Midbrain (tissue), 1 donor: ENCODE measurements at regions not wholly inside any gene's neighbourhood (a gene's known extent, or its start where the extent isn't known, plus 50 kb on each side); places are given as distances from the start of the nearest gene placed in this dataset.

Source experiments
- DNase-seq: peaks from one replicate; lab custom pipeline; 2025; lab: John Stamatoyannopoulos, UW

DNA sequence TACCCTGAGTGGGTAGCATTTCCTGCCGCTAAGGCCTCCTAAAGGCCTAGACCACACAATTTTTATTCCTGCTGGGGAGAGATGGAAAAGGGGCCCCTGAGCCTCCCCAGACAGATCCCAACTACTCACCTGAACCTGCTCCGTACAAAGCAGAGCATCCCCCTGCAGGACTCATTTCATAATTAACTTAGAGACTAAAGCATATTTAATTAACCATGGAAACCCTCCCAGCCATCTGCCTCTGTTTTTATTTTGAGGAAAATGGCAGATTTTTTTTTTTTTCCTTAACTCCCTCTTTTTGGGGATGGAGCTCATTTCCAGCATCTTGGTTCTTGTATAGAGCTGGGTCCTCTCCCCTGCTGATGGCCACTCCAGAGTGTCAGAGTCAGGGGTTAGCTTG lies 96.5 kb upstream of the CRHR1 start:
- DNase-seq = no peak

DNA sequence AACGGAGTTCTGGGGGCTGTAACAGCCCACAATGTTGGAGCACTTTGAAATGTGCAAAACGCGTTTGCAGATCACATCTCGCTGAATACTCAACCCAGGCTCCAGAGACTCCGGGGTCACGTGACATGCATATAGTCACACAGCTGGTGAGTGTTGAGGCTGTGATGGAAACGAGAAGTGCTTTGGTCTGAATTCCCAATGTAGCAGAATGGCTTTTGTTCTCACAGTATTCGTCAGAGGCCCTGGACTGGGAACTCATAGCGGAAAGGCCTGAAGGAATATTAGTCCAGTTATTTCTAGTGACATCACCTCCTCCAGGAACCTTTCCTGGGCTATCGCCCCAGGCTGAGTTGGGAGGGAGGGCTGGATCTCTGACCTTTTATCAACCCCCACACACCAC lies 95.8 kb upstream of the CRHR1 start:
- DNase-seq = no peak

DNA sequence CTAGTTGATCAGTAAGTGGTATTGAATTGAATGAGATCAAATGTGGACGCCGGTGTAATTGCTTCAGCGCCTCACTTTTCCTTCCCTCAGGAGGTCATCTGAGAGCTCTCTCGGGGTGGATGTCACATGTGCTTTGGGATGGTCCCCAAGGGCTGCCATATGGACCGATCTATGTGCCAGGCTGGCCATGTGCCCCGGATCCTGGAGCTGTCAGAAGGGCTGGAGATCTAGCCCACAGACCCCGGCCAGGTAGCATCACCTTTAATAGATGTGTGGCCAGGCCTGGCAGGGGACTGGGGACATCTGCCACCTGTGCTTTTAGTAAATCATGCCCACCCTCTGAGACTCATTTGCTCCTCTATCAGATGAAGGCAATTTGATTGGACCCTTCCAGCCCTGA lies 95.3 kb upstream of the CRHR1 start:
- no peak for DNase-seq

DNA sequence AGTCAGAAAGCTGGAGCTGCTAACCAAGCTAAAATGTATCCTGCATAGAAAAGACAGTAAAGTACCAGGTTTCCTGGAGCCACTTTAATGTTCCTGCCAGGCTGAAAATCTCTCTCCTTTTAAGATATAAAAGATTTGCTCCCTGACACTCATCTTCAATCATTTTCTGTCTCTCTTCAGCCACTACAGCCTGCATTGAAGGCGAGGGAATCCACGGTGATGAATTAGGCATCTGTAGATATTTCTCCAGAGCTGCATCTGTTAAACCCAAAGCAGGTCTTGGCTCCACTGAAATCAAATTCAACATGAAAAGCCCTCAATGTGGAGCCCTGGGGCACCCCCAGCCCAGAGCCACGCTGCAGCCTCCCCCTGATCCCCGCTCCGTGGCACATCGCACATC lies 94.7 kb upstream of the CRHR1 start:
- no peak for DNase-seq

DNA sequence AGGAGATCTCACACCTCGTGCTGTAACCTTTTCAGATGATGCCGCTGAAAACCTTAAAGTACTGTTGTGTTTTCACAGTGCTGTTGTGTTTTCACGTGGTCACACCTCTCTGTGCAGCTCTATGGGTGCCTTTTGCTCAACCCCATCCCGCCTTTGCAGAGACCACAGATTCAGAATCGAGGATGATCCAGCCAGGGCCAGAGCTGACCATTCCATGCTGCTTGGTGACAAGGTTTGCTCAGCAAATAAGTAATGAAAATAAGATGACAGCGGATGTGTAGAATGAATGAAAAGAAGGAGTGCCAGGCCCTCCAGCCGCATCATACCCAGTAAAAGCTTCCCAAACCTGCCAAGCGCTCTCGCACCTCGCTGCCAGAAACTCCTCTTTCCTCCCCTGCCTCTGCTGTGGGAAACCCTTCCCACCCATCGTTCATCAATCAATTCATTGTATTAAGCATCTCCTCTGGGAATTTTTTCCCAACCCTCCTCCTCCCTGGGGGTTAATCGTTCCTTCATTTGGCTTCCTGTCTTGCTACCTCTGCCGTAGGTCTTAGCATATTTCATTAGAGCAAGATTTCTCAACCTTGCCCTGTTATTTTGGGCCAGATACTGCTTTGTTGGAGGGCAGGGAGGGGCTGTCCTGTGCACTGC lies 93.4 kb upstream of the CRHR1 start:
- DNase-seq = no peak

DNA sequence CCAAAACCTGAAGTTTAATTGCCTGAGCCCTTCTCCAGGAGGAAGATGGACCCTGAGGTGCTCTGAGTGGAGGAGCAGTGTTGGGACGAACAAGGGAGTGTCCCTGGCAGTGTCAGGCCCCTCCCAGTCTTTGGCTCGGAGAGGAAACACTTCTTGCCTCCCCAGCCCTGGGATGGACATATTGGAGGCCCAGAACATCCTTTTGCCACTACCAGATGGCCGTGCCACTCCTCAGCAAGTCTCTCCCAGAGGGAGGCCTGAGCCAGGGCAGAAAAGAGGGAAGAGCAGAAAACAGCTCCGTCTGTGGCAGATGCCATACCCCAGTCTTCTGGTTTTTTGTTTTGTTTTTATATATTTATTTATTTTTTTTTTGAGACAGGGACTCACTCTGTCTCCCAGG lies 91.5 kb upstream of the CRHR1 start:
- no peak for DNase-seq

DNA sequence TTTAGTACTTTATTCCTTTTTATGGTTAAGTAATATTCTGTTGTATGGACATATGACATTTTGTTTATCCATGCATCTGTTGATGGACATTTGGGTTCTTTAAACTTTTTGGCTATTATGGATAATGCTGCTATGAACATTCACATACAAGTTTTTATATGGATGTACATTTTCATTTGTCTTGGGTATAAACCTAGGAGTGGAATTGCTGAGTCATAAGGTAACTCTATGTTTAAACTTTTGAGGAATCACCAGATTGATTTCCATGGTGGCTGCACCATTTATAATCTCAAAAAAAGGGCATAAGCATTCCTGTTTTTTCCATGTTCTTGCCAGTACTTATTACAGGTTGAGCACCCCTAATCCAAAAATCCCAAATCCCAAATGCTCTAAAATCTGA lies 90.3 kb upstream of the CRHR1 start:
- no peak for DNase-seq

DNA sequence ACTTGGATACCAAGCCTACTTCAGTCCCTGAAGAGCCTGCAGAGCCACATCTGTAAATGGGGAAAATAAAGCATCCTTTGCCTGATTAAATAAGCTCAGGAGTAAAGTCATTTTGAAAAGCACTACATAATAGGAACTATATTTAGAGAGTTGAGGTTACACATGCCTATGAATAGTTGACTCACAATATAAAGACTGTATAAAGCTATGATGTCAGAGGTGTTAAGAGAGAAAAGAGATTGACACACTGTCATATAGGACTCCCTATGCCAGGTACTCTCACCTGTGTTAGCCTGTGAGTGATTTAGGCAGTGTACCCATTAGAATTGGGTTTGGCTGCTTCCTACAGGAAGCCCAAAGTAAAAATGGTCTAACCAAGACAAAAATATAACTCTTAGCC lies 87.7 kb upstream of the CRHR1 start:
- no peak for DNase-seq

DNA sequence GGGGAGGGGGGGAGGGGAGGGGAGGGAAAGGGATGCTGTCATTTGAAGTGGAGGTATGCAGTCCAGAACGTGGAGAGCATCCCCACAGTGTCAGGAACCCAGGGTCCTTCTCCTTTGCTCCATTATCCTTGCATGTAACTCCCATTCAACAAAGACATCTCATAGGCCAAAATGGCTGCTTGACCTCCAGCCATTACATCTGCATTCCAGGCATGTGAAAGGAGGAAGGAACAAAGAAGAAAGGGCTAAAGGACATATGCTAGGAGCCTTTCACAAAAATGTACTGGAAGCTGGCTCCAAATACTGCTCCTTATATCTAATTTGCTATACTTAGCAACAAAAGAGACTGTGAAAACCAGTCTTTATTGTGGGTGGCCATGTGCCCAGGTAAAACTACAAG lies 87.0 kb upstream of the CRHR1 start:
- no peak for DNase-seq

DNA sequence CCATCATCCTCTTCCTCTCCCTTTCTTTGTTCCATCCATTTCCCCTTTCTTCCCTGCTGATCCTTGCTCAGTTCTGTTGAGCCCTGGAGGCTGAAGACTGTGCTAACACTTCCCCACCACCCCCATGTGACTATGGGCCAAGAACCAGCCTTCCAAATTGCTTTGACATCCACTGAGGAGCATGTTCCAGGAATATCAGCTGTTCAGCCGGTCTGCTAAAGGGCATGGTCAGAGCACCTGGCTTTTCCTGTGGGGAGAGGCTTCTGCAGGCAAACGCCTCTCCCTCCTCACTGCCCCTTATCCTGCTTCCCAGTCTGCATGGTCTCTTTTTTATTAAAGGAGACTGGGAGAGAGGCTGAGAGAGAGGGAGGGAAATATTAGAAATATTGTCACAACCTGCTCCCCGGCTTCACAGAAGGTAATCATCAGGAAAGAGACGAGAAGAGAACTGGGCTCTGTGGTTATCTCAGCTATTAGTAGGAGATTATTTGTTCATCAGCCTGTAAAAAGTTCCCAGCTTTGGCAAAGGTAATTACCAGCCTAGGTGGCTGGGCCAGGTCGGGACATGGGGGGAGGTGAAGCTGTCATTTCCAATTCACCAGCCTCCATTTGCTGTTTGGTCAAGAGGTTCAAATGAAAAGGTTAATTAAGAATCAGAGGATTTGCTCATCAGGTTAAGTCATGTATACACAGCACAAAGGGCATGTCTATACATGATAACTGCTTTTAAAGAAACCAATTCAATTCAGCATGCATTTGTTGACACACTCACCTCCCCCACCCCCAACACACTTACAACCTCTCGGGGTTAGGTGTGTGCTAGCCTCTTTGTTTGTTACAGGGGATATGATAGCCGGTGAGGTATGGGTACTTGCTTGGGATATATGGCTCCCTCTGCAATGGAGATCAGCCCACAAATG lies 83.7 kb upstream of the CRHR1 start:
- no peak for DNase-seq

DNA sequence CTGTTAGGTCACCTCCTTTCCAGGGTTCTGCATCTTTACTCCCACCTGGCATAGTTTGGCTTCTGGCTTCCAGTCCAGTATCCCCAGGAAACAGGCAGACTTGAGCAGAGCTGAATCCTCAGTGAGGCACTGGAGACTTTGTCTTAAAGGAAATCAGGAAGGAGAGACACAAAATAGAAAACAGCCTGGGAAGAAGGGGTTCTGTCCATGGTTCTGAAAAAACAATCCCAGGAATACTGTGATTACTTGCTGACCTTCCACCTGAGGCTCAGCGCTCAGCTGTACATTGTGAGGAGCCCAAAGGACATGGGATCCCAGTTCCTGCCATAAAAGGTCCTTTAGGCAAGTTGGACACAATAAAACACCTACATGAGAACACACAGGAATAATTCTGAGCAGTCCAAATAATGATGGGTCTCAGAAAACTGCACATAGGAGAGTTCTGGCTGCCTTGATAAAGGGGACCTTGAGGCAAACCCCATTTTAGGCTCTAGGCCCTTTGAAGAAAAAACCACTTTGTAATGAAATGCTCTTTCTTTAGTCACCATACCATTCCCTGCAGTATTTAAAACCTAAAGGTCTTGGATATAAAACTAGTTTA lies 81.4 kb upstream of the CRHR1 start:
- DNase-seq = no peak

DNA sequence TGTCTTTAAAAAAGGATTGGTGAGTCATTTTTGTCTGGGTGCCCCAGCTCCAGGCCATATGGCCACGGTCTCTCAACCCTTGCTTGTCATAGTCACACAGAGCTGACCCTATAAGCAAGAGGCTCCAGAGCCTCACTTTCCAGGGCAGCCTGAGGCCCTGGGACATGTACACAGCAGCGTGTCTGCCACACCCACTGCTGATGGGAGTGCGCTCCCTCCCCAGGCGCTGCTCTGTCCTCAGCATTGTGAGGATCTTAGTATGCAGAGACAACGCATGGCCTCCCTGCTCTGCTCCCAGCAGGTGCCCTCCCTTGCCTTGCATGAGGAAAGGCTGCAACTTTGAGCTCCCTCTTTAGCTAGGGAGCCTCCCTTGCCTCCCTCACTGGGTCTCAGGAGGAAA lies 80.8 kb upstream of the CRHR1 start:
- DNase-seq = no peak

DNA sequence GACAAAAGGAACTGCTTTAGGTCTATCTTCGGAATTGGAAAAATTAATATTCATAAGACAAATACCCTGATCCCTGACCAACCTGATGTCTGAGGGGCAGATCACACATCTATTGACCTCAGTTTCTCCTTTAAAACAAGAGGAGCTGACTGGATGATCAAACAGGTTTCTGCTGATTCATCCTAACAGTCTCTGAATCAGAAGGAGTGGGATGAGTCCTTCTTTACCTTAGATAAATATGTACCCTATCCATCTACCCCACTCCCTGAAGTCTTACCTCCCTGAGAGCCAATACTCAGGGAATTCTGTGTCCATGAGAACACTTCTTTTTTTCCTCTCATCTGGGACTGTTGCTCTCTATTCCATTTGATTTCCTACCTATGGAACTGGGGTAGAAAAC lies 80.3 kb upstream of the CRHR1 start:
- DNase-seq = no peak

DNA sequence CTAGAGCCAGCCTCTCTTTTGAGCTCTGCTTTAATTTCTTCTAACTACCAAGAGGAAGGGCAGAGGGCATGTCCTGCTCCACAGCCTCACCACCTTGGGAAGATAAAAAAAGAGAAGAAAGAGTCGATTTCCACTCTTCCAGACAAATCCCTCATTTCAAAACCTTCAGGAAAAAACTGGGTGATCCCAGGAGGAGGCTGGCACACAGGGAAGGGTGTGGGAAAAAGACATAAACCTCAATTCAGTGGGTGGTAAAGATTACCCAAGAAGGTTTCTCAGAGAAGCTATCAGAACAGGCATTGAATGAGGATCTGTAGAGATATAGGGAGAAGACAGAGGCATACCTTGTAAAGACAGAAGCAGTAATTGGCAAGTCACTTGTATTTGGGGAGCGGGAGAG lies 79.9 kb upstream of the CRHR1 start:
- DNase-seq = no peak

DNA sequence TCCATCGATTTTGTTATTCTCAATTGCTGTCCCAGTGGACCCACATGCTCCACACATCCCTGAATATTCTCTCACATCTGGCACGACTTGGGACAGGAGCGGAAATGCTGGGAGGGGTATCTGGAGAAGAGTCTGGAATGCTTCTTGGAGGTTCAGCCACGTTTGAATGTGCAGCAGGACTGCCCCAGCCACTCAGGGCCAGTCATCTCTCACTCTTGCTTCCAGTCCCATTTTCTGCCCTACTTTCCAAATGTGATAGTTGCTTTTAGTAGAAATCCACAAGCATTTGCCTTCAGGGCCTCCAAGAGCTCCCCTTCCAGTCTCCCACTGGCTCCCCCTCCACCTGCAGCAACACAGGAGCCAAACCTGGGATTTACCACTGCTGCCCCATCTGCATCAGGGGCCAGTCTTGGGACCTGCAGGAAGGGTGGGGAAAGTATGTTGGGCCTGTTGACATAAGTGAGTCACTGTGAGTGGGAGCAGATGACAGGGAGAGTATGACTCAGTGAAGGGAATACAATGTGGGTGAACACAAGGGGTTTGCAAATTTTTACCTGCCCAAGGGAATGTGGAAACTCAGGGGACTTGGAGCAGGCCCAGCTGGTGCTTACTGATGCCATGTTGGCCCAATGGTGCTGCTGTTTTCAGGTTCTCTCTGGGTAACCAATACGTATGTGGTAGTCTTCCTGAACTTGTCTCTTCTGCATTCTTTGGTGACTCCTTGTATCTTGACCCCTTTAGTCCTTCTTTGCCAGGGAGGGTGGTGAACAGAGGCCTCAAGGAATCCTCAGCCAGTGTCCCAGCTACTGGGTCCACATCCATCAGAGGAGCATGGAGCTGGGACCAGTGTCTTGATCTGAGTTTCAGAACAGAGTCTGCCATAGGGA lies 78.8 kb upstream of the CRHR1 start:
- DNase-seq = no peak

DNA sequence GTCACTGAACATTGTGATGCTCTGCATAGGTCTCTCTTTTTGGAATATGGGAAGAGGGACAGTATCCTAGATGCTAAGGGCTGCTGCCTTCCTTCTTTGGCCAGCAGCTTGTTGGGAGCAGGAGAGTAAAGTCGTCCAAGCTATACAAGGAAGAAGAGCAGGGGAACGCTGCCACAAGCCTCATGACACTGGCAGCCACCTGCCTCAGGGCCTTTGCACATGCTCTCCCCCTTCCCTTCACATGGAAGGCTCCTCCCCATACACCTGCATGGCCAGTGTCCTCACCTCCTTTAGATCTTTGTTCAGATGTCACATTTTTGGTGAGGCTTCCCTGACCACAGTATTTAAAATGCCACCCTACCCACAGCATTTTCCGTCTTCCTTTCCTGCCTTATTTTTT lies 78.1 kb upstream of the CRHR1 start:
- DNase-seq = no peak

DNA sequence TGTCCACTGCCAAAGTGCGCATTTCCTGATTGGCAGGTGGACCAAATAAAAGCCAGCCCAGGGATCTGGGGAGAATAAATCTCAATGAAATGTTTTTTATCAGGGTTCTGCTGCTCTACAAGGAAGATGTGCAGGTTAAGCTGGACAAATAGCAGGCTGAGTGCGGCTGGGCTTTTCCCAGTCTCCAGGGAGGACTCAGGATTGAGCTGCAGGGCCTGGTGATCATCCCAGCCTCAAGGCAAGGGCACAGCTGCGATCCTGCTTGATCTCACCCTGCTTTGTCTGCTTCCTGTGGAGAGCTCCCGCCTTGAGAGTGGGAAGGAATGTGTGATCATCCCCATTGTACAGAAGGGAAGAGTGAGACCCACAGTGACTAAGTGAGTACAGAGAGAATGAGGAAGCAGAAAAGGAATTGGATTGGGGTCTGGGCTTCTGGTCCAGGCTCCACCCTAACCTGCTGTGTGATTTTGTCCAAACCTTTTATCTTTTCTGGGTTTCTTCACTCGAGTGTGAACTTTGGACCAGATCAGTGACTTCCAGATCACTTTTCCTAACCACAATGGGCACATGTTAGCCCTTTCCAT lies 75.3 kb upstream of the CRHR1 start:
- no peak for DNase-seq

DNA sequence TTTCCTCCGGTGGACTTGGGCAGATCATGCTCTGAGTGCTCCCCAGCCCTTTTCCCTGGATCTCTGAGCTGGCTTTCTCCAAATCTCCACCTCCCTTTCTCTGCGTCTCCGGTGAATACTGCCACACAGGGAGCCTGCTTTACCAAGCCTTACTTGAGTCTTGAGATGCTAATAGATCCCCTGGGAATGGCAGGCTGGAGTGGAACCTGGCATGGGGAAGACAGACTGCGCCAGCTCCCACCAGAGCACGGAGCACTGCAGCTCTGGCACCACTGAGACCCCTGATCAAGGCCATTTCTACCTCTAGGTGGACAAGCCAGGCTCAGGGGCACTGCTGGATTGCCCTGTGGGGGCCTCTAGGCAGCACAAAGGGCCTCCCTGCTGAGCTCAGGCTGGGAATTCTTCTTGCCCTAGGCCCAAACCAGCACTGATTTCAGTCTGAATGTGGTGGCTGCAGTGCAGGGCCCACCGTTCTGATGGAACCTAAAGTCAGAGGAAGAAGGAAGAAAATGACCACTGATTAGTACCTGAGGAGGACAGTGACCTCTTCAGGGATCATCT lies 74.3 kb upstream of the CRHR1 start:
- DNase-seq = no peak

DNA sequence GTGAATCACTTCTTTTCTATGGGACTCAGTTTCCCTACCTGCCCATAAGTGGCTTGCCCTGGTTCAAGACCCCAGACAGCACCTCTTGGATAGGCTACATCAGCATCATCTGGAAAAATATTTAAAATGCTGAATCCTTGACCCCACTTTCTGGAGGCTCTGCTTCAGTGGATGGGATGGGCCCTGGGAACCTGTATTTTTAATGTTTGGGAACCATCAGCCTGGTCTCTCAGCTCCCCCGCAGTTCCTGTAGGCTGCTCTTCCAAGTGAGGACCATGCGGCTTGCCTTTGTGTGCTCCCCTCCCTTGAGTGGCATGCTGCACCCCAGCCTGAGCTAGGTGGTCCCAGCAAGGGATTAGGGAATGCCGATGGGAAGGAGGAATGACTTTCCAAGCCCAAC lies 68.3 kb upstream of the CRHR1 start:
- DNase-seq = no peak

DNA sequence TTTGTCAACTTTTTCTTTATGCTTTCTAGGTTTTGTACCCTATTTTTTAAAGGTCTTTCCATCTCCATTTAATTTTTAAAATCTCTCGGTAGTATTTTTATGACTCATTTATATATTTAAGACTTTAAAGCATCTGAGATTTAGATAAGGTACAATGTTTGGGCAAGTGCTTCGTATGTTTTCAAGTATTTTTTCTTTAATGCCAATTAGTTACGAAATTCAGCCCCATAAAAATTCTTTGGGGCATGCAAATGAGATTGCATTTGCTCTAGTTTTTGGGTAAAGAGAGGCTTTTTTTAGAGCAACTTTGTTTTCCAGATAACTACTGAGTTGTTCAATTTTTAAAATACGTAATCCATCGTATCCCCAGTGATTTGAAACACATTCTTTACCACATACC lies 65.3 kb upstream of the CRHR1 start:
- no peak for DNase-seq

DNA sequence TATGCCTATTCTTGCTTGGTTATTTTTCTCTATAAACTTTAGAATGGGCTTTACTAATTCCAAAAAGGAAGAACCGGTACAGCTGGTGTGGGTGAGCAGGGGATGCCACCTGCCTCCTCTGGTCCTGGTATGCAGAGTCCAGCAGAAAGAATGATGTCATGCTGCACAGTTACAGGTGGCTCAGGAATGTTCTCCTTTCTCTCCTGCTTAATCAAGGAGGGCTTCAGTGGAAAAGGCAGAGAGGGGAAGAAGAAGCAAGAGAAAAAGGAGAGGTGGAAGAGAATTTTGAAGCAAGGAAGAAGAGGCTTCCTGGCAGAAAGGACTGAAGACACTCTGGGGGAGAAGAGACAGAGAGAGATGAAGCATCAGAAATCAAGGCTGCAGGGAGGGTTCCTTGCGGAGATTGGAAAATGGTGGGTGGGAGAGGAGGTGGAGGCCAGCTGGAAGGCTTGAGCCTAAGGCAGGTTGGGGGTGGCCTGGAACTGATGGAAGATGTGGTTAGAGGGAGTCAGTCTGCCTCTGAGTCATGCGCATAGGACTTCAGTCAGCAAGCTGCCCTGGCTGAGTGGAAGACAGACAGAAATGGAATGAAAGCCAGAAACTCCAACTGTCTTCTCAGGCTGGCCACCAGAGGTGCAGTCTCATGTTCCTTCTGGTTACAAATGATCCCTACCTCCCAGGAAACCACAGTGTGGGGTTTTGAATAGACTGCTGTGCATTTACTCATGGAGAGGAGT lies 64.6 kb upstream of the CRHR1 start:
- peak; percentile 16 for DNase-seq
